ENCODE measurements at regions not wholly inside any gene's neighbourhood (a gene's known extent, or its start where the extent isn't known, plus 50 kb on each side); places are given as distances from the start of the nearest gene placed in this dataset.

- TF ChIP-seq POU2F2 (IDR thresholded peaks at IDR 0.05; ENCODE audit: low read depth, low read length): no peak
- TF ChIP-seq SPI1 (IDR thresholded peaks at IDR 0.05; ENCODE audit: low read depth, low read length): no peak
- DNase-seq (ENCODE audit: insufficient read length, low spot score): no peak
- FAIRE-seq: no peak
These were observed 53.5 kb upstream of the TSHZ3 start for GRCh38 chr19:31402529-31403316.

GRCh38 chr19:31406106-31406505 is 56.9 kb upstream of the TSHZ3 start:
- no peak for DNase-seq (ENCODE audit: insufficient read length, low spot score)
- TF ChIP-seq SPI1 (IDR thresholded peaks at IDR 0.05; ENCODE audit: low read depth, low read length) (no peak), TAF1 (IDR thresholded peaks at IDR 0.05; ENCODE audit: low read depth, low read length) (no peak)
- no peak for FAIRE-seq

- TF ChIP-seq POU2F2 (IDR thresholded peaks at IDR 0.05; ENCODE audit: low read depth, low read length) (no peak), TAF1 (IDR thresholded peaks at IDR 0.05; ENCODE audit: low read depth, low read length) (no peak), POLR2AphosphoS5 (IDR thresholded peaks at IDR 0.05; ENCODE audit: low read depth, low read length) (no peak), PAX5 (IDR thresholded peaks at IDR 0.05; ENCODE audit: insufficient read depth, low read length, severe bottlenecking) (no peak), POLR2A (IDR thresholded peaks at IDR 0.05; ENCODE audit: low read depth, low read length) (no peak), SPI1 (IDR thresholded peaks at IDR 0.05; ENCODE audit: low read depth, low read length) (no peak)
- FAIRE-seq (no peak), DNase-seq (ENCODE audit: insufficient read length, low spot score) (no peak)
These were observed 59.4 kb upstream of the TSHZ3 start for GRCh38 chr19:31408460-31409124.

- FAIRE-seq: no peak
- TF ChIP-seq PAX5 (IDR thresholded peaks at IDR 0.05; ENCODE audit: insufficient read depth, low read length, severe bottlenecking): no peak
- TF ChIP-seq SPI1 (IDR thresholded peaks at IDR 0.05; ENCODE audit: low read depth, low read length): no peak
- TF ChIP-seq POLR2A (IDR thresholded peaks at IDR 0.05; ENCODE audit: low read depth, low read length): no peak
- TF ChIP-seq TAF1 (IDR thresholded peaks at IDR 0.05; ENCODE audit: low read depth, low read length): no peak
- no peak for TF ChIP-seq POLR2AphosphoS5 (IDR thresholded peaks at IDR 0.05; ENCODE audit: low read depth, low read length)
- TF ChIP-seq POU2F2 (IDR thresholded peaks at IDR 0.05; ENCODE audit: low read depth, low read length): no peak
- no peak for DNase-seq (ENCODE audit: insufficient read length, low spot score)
These were observed 64.1 kb upstream of the TSHZ3 start for GRCh38 chr19:31413353-31413752.

GRCh38 chr19:31415322-31415721 is 66.1 kb upstream of the TSHZ3 start:
- FAIRE-seq (no peak), DNase-seq (ENCODE audit: insufficient read length, low spot score) (no peak)
- TF ChIP-seq POLR2A (IDR thresholded peaks at IDR 0.05; ENCODE audit: low read depth, low read length) (no peak), SPI1 (IDR thresholded peaks at IDR 0.05; ENCODE audit: low read depth, low read length) (no peak), TAF1 (IDR thresholded peaks at IDR 0.05; ENCODE audit: low read depth, low read length) (no peak), POU2F2 (IDR thresholded peaks at IDR 0.05; ENCODE audit: low read depth, low read length) (no peak), PAX5 (IDR thresholded peaks at IDR 0.05; ENCODE audit: insufficient read depth, low read length, severe bottlenecking) (no peak), POLR2AphosphoS5 (IDR thresholded peaks at IDR 0.05; ENCODE audit: low read depth, low read length) (no peak)

GRCh38 chr19:31416548-31416947 is 67.3 kb upstream of the TSHZ3 start:
- FAIRE-seq (no peak), DNase-seq (ENCODE audit: insufficient read length, low spot score) (no peak)
- TF ChIP-seq SPI1 (IDR thresholded peaks at IDR 0.05; ENCODE audit: low read depth, low read length) (no peak), PAX5 (IDR thresholded peaks at IDR 0.05; ENCODE audit: insufficient read depth, low read length, severe bottlenecking) (no peak), POU2F2 (IDR thresholded peaks at IDR 0.05; ENCODE audit: low read depth, low read length) (no peak), POLR2A (IDR thresholded peaks at IDR 0.05; ENCODE audit: low read depth, low read length) (no peak), POLR2AphosphoS5 (IDR thresholded peaks at IDR 0.05; ENCODE audit: low read depth, low read length) (no peak), TAF1 (IDR thresholded peaks at IDR 0.05; ENCODE audit: low read depth, low read length) (no peak)

GRCh38 chr19:31418055-31418454 is 68.8 kb upstream of the TSHZ3 start:
- FAIRE-seq (no peak), DNase-seq (ENCODE audit: insufficient read length, low spot score) (no peak)
- TF ChIP-seq SPI1 (IDR thresholded peaks at IDR 0.05; ENCODE audit: low read depth, low read length) (no peak), POU2F2 (IDR thresholded peaks at IDR 0.05; ENCODE audit: low read depth, low read length) (no peak), TAF1 (IDR thresholded peaks at IDR 0.05; ENCODE audit: low read depth, low read length) (no peak), POLR2AphosphoS5 (IDR thresholded peaks at IDR 0.05; ENCODE audit: low read depth, low read length) (no peak), POLR2A (IDR thresholded peaks at IDR 0.05; ENCODE audit: low read depth, low read length) (no peak)

- DNase-seq (ENCODE audit: insufficient read length, low spot score): no peak
- TF ChIP-seq POLR2AphosphoS5 (IDR thresholded peaks at IDR 0.05; ENCODE audit: low read depth, low read length): no peak
- FAIRE-seq: no peak
These were observed 69.6 kb upstream of the TSHZ3 start for GRCh38 chr19:31418692-31419430.

GRCh38 chr19:31419871-31420445 is 70.7 kb upstream of the TSHZ3 start:
- TF ChIP-seq SPI1 (IDR thresholded peaks at IDR 0.05; ENCODE audit: low read depth, low read length) (no peak), POU2F2 (IDR thresholded peaks at IDR 0.05; ENCODE audit: low read depth, low read length) (no peak), POLR2AphosphoS5 (IDR thresholded peaks at IDR 0.05; ENCODE audit: low read depth, low read length) (no peak), POLR2A (IDR thresholded peaks at IDR 0.05; ENCODE audit: low read depth, low read length) (no peak), PAX5 (IDR thresholded peaks at IDR 0.05; ENCODE audit: insufficient read depth, low read length, severe bottlenecking) (no peak), TAF1 (IDR thresholded peaks at IDR 0.05; ENCODE audit: low read depth, low read length) (no peak)
- DNase-seq (ENCODE audit: insufficient read length, low spot score): no peak
- no peak for FAIRE-seq
